NCI-H524 treated with DMSO at 0.1 percent for 48 hours (cell line): ENCODE measurements at regions not wholly inside any gene's neighbourhood (a gene's known extent, or its start where the extent isn't known, plus 50 kb on each side); places are given as distances from the start of the nearest gene placed in this dataset.
A peak's percentile ranks its signal among the peaks of the same experiment; 100 is the strongest.
"Not testable (repeated sequence)": the region's sequence is repeated elsewhere in the genome, so short reads cannot be mapped to it uniquely, and the experiment has no call there.

ENCODE experiments used
- DNase-seq: peaks from one replicate; lab custom pipeline; 2025; lab: John Stamatoyannopoulos, UW

DNA sequence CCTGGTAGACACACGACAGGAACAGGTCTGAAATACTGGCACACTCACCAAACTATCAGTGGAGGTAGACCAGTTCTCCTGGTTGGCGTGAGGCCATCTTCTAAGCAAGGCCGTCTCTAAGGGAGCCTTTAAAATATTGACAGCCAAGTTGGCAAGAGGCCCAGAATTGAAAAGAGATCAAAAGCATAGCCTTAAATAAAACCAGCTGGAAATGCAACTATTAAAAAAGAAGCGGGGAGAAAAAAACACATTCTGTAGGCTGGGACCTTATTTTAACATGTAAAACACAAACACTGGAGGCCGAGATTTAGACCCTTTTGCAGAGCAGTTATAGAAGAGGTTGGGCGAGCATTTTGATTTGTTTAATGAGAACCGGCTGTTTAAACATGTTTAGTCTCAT, 233.0 kb upstream of the CLNK start:
- no peak for DNase-seq

DNA sequence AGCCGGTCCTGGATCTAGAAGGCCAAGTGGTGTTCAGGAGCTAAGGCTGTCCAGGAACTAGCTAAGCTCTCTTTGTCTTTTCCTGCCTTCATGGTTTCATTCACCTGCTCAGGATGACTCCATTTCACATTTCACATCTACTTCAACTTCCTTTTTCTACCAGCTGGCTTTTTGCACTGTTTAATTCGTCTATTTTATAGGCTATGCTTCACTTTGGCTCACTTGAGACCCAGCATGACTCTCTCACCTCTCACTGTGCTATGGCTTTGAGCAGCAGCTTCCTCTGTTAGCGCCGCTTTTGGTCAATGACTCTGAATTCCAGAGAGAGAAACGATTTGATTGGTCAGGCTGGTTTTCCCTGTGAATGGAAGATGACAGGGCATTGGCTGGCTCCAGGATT, 213.5 kb upstream of the CLNK start:
- DNase-seq, result no peak

DNA sequence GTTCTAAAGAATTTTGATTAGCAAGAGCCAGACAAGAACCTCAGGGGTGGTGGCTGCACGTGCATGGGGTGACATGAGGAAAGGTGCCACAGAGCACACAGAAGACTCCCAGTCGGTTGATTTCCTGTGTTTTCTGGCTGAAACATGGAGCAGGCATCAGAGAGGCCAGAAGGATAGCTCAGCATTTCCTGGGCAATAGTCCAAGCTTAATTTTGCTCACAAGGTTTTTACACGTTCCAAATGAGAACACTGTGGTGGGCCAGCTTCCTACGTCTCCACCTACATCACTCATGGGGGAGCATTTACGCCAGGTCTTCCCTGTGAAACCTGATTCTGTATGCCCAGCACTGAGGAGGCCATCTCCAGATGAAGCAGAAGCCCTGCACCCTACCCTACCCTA, 212.5 kb upstream of the CLNK start:
- no peak for DNase-seq

DNA sequence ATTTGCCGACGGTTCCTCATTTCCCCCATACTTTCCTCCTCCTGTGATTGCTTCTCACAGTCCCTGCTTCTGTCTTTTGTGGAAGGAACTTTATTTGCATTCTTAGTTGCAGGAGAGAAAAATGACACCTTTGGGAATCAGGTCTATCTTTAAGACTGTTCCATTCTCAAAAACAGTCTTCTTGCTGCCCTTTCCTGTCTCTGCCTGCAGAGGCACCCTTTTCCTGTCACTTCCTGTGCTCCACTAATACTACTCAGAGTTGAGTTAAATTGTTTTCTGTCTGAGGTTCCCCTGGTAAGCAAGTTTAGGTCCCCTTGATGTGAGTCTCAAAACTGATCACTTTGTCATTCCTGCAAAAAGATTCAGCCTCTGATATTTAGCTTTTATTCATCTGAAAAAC, 208.8 kb upstream of the CLNK start:
- DNase-seq, result no peak

DNA sequence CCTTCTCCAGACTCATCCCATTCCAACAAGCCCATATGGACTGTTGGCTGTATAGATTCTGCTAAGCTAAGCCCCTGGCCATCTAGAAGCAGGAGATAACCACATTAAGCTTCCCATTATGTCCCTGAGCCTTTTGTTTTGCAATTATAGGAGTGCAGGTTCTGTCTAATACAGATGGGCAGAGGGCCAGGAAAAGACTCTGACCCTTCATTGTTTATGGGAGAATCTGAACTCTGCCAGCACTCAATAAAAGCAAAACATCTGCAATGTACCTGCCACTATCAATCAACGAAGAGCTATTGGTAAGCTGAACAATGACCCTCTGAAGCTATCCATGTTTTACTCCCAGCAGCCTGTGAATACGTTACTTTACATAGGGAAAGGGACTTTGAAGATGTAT, 207.3 kb upstream of the CLNK start:
- no peak for DNase-seq

DNA sequence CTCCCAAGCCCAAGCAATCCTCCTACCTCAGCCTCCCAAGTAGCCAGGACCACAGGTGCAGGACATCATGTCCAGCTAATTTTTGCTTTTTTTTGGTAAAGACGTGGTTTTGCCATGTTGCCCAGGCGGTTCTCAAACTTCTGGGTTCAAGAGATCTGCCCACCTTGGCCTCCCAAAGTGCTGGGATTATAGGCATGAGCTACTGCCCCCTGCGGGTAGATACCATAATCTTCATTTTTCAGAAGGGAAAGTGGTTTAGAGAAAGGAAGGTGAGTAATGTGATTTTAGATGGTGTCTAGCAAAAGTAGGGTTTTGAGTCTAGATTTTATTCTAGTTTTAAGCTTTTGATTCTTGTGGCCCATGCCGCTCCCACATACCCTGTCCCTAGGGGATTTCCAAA, 205.3 kb upstream of the CLNK start:
- DNase-seq, result no peak

DNA sequence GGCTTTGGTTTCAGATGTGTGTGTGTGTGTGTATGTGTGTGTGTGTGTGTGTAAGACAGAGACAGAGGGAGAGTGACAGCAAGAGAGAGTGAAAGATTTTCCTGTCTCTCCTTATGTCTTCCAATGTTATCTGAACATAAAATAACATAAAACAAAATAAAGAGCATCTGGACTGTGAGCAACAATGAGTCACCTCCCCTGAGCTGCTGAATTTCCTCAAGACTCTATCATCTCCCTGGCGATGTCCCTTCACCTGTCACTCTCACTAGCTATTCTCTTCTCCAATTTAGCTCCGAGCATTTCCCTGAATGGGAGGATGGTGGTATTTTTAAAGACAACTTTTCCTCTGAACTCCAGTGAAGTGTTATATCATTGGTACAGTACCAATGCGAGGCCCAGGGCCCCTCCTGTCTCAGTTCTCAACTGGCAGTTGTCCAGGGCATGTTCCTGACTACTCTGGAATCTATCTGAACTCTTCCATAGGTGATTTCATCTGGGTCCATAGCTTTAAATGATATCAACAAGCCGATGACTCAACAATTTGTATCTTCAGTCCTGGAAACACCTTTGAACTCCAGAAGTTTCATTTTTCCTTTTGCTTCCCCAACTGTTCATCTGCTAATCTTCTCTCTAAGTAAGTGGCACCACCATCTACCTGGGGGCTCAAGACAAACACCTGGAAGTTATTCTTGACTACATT, 195.0 kb upstream of the CLNK start:
- DNase-seq, result no peak

DNA sequence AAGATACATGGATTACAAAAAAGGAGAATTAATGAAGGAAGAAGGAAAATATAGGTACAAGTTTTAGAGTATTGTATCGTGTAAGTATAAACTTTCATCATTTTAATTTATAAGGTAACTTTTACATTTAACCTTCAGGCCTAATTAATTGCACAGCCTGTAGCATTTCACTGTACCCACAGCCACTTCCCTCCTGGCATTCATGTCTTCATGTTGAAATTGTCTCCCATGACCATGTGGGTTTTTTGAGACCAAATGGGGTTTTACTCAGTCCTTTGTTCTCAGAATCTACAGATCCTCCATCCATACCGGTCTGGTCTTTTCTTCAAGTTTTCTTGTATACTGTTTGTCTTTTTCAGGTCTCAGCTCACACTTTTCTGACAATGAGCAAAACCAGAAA, 194.3 kb upstream of the CLNK start:
- DNase-seq, result no peak

DNA sequence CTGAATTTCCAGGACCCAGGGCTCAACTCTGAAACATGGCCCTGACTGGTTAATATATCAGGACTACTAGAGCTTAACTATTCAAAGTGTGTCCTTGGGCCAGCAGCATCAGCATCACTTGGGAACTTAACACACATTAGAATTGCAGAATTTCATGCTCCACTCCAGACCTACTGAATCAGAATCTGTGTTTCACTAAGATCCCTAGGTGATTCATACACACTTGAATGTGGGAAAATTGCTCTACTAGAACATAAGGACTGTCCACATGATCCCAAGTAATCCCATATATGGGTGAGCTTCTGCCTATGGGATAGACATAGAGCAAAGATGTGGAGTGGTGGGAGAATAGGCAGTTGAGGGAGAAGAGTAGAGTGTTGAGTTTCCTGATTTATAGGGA, 192.5 kb upstream of the CLNK start:
- DNase-seq, result no peak

DNA sequence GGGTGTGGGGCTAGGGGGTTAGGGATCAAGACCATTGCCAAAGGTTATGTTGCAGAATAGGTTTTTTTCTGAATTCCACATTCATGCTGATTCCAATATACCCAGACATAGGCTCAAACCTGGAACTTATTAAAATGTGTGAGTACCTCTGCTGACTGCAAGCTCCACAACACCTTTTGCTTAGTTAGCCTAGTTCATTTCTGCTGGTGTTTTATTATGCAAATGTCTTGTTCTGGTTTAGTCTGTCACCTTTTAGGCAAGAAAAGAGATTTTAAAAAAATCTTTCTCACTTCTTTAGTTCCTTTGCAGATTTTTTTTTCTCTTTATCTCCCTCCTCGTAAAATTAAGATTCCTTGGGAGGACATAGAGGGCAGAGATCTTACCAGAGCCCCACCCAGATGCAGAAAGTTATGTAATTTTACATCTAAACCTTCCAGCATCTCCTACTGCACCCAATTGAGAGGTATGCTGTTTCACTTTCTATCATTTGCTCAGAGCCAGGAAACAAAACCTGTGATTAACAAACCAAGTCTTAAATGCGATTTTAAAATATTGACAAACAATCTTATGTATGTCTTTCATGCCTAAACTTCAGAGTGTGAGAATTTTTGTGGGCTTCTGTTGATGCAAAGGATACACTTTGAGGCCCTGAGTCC, 190.7 kb upstream of the CLNK start:
- DNase-seq, result no peak

DNA sequence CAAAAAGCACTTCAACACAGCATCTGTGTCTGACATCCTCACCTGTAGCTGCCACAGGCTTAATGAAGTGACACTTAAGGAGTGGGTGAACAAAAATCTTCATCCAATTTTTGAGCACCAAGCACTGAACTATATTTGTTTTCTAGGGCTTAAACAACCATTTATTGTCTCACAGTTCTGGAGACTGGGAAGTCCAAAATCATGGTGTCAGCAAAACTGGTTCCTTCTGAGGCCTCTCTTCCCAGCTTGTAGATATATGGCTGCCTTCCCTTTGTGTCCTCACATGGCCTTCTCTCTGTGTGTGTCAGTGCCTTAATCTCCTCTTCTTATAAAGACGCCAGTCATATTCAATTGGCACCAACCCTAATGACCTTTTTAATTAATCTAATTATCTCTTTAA, 189.2 kb upstream of the CLNK start:
- no peak for DNase-seq

DNA sequence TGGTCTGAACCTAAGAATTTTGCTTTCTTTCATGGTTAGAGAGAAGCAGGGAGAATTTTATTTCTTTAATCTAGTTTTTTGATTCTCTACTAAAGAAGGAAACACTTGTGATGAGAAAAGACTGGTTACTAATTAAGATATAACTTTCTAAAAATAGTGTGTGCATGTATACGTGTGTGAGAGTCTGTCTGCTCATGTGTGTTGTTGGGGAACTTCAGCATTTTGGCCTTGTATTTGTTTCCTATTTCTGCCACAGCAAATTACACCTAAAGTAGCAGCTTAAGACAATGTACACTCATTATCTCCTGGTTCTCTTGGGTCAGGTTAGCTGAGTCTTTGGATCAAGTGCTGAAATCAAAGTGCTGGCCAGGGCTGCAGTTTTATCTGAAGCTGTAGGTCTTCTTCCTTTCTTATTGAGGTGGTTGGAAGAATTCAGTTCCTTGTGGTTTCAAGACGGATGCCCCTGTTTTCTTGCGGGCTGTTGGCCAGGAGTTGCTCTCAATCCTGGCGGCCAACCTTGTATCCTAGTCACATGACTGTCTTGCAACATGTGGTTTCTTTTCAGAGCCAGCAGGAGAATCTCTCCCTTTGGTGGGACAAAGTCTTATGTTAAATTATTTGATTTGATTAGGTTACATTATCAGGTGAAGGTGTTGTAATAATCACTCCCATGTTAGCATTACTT, 188.4 kb upstream of the CLNK start:
- DNase-seq, result no peak

DNA sequence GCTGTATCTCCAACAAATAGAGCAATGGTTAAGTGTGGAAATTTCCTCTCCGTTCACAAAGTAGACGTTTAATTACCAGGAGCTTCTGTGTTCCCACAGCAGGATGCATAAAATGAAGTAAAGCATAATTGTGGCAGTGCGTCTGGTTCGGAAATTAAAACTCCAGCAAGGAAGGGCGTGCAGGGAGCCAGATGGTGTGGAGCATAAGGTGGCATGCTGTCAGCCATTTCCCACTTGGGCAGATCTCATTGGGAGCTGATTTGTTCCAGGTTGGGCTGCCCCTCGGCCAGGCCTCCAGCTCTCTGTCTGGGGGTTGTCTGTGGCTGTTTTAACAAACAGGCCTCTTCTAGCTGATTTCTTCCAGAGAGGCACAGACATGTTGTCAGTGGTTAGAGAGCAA, 182.1 kb upstream of the CLNK start:
- peak; percentile 75 for DNase-seq

DNA sequence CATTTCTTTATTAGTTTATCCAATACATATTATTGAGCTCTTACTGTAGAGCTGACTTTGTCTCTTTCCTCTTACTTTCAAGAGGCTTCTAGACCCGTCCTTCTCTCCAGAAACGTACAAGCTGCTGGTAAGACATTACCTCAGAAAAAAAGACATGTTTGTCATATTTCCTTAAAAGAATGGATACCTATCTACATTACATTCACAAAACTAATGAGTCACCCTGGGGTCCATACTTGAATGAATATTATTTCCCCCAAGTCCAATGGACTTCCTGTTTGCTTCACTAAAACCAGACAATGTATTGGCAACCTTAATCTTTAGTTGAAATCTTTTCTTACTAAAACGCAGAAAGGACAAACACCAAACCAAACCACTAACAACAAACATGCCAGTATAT, 176.5 kb upstream of the CLNK start:
- no peak for DNase-seq

DNA sequence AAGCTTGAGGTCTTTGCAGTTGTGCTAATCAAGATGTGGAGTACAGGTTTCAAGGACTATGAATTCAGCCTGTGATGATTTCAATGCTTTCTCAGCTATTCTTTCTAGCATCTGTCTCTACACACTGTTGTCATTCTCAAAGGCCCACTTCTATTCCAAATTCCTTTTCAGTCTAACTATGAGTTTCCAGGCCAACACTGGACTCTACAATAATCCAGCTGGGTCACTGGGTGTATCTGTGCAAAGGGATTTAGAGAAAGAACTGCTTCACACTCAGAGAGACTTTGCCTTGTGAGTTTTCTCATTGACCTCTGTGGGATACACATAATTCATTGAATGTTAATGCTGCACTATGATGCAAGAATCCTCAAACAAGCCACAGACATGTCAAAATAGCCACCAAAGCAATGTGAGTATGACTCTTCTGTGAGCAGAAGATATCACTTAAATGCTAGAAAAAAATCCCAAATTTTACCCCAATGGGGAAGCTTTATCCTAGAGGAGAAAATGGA, 171.8 kb upstream of the CLNK start:
- no peak for DNase-seq

DNA sequence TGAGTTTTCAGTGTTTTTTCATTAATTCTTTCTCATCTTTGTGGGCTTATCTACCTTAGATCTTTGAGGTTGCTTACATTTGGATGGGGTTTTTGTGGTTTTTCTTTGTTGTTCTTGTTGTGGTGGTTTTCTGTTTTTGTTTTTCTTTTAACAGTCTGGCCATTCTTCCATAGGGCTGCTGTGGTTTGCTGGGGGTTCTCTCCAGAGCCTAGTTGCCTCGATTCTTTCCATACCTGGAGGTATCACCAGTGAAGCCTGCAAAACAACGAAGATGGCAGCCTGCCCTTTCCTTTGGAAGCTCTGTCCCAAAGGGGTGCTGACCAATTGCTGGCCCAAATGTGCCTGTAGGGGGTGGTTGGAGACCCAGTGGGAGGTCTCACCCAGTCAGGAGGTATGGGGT, 168.6 kb upstream of the CLNK start:
- no peak for DNase-seq

DNA sequence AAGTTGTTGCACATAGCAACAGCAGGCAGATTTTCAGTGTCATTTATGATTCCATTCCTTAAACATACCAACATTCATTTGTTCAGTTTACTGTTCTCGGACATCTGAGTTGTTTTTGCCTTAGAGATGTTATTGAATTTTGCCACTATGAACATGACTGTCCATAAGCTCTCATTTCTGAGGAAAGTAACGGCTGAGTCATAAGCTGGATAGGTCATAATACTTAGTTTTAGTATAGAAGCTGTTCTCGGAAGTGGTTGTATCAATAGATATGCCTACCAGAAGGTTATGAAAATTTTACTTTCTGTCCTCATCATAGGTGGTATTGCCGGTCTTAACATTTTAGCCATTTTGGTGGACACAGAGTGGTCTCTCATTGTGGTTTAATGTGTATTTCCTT, 157.1 kb upstream of the CLNK start:
- DNase-seq, result no peak

DNA sequence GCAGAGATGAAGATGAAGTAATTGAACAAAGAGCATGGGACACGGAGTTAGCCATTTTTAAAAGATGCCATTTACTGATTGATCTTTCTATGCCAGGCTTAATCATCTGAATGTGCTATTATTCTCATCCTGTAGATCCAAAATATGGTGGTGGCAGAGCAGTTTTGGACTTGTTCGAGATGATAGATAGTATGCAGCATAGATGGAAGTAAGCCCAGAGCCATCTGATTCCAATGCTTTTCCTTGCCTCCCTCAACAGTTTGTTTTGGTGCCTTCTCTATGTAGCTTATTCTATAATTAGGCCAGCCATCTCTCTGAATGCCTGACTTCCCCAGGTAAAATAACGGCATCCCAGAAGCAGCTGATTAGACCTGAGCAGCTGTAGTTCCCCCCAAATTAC, 152.6 kb upstream of the CLNK start:
- no peak for DNase-seq

DNA sequence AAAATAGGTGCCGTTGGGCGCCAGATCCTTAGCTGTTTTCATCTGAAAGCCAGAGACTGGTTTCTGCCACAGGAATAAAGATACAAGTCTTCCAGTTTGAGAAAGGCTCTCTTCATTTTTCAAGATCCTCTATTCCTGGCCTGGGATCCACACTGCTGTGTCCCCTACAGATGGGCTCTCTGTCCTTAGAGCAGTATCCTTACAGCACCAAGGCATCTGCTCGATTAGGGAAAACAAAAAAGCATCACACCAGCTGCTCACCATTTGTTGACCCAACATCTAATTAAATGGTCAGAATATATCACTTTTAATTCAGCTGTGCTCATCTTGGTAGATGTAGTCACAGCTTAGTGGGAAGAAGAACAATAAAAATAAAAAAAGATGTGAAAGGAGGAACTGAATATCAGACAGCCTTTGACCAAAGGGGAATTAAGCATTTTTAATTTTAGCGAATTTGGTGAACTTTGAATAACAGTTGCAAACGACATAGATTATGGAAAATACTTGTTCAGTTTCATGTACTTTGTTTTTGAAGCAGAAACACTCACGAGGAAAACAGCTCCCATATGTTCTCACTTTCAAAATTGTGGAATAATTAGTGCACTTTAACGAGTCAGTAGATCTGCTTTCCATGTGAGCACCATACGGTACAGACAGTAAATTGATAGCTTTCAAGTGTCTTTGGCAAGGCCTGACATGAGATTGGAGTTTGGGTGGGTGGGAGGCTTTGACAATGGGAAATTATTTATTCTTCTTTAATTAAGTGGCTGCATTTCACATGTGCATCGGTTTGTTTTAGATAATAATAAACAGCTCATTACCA, 148.4 kb upstream of the CLNK start:
- DNase-seq, result peak; percentile 90

DNA sequence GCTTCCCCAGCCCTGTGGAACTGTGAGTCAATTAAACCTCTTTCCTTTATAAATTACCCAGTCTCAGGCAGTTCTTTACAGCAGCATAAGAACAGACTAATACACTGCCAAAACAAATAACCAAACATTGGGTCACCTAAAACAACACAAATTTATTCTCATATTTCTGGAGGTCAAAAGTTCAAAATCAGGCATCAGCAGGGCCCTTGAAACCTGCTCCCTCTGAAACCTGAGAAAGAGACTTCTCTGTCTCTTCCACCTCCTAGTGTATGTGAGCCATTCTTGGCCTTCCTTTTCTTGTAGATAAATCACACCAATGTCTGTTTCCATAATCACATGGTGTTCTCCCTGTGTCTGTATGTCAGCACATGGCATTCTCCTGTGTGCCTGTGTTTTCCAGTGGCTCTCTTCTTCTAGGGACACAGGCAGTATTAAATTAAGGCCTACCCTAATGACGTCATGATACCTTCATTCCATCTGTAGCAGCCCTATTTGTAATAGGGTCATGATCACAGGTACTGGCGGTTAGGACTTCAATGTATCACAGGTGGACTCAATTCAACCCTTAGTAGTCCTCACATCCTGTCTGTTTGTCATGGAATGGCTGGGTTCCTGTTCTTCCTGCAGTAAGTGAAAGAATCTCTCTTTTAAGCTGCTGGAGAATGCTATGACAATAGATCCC, 147.3 kb upstream of the CLNK start:
- DNase-seq, result no peak

DNA sequence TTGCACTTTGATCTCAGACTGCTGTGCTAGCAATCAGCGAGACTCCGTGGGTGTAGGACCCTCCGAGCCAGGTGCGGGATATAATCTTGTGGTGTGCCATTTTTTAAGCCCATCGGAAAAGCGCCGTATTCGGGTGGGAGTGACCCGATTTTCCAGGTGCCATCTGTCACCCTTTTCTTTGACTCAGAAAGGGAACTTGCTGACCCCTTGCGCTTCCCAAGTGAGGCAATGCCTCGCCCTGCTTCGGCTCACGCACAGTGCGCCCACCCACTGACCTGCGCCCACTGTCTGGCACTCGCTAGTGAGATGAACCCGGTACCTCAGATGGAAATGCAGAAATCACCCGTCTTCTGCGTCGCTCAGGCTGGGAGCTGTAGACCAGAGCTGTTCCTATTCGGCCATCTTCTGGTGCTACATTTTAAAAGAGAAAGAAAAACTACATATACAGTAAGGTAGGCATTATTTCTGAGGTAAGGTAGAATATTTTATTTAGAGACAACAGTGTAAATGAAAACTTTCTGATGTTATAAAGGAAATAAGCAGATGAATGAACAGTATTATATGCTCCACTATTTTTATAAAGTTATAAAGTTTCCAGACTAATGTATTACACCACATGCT, 144.5 kb upstream of the CLNK start:
- DNase-seq, result not testable (repeated sequence)
